ENCODE measurements at regions not wholly inside any gene's neighbourhood (a gene's known extent, or its start where the extent isn't known, plus 50 kb on each side); places are given as distances from the start of the nearest gene placed in this dataset.
A peak's percentile ranks its signal among the peaks of the same experiment; 100 is the strongest.

- Mint-ChIP-seq H3K27ac (peak overlapping the region; percentile 70 to 84), H3K9me3 (peaks cover 6 to 8% of the 10 kb centered on the region in 2 donors), H3K36me3 (peaks cover 4 to 15% of the 10 kb centered on the region in 2 donors)
- DNase-seq (ENCODE audit: low spot score in 2 of 2) = no peak
- ATAC-seq = no peak
Observed at GRCh38 chr1:59072583-59072947, 224.3 kb upstream of the FGGY start.

GRCh38 chr1:59074598-59074997 is 222.3 kb upstream of the FGGY start:
- ATAC-seq = no peak
- Mint-ChIP-seq H3K36me3 (peaks cover 4 to 15% of the 10 kb centered on the region in 2 donors), H3K27ac (no peak overlapping the region), H3K9me3 (peaks cover 6 to 8% of the 10 kb centered on the region in 2 donors)
- no peak for DNase-seq (ENCODE audit: low spot score in 2 of 2)

- H3K36me3 Mint-ChIP-seq = peaks cover 4 to 15% of the 10 kb centered on the region in 2 donors
- DNase-seq (ENCODE audit: low spot score in 2 of 2) (no peak), ATAC-seq (no peak)
- no peak overlapping the region for H3K27ac Mint-ChIP-seq
- H3K9me3 Mint-ChIP-seq = peaks cover 6 to 8% of the 10 kb centered on the region in 2 donors
Observed at GRCh38 chr1:59075021-59075420, 221.9 kb upstream of the FGGY start.

- Mint-ChIP-seq H3K27ac (peak overlapping the region in 1 of 2 donors; percentile 52), H3K36me3 (peaks cover 4 to 9% of the 10 kb centered on the region in 2 donors), H3K9me3 (peaks cover 4 to 6% of the 10 kb centered on the region in 2 donors)
- ATAC-seq = no peak
- DNase-seq (ENCODE audit: low spot score in 2 of 2) = no peak
Observed at GRCh38 chr1:59076612-59077011, 220.3 kb upstream of the FGGY start.

- Mint-ChIP-seq H3K9me3 (peaks cover under 1 to 2% of the 10 kb centered on the region in 2 donors), H3K36me3 (peaks cover under 1 to 2% of the 10 kb centered on the region in 2 donors), H3K27ac (no peak overlapping the region)
- DNase-seq (ENCODE audit: low spot score in 2 of 2) (no peak), ATAC-seq (no peak)
Observed at GRCh38 chr1:59077466-59078069, 219.3 kb upstream of the FGGY start.

- ATAC-seq (no peak), DNase-seq (ENCODE audit: low spot score in 2 of 2) (no peak)
- Mint-ChIP-seq H3K36me3 (no peaks in the 10 kb centered on the region), H3K27ac (no peak overlapping the region), H3K9me3 (no peaks in the 10 kb centered on the region)
Observed at GRCh38 chr1:59078070-59078800, 218.7 kb upstream of the FGGY start.

GRCh38 chr1:59078866-59079265 is 218.0 kb upstream of the FGGY start:
- Mint-ChIP-seq H3K27ac (no peak overlapping the region), H3K9me3 (no peaks in the 10 kb centered on the region), H3K36me3 (no peaks in the 10 kb centered on the region)
- no peak for ATAC-seq
- DNase-seq (ENCODE audit: low spot score in 2 of 2) = no peak

- ATAC-seq (peak; percentile 39 to 93), DNase-seq (ENCODE audit: low spot score in 2 of 2) (no peak)
- Mint-ChIP-seq H3K36me3 (peaks cover 0 to 5% of the 10 kb centered on the region in 2 donors), H3K27ac (peak overlapping the region in 1 of 2 donors; percentile 25), H3K9me3 (no peaks in the 10 kb centered on the region)
Observed at GRCh38 chr1:59079434-59080140, 217.3 kb upstream of the FGGY start.

GRCh38 chr1:59081181-59081580 is 215.7 kb upstream of the FGGY start:
- no peak for DNase-seq (ENCODE audit: low spot score in 2 of 2)
- Mint-ChIP-seq H3K27ac (no peak overlapping the region), H3K9me3 (no peaks in the 10 kb centered on the region), H3K36me3 (peaks cover 0 to 6% of the 10 kb centered on the region in 2 donors)
- ATAC-seq = no peak

GRCh38 chr1:59081795-59082194 is 215.1 kb upstream of the FGGY start:
- H3K9me3 Mint-ChIP-seq = no peaks in the 10 kb centered on the region
- ATAC-seq (no peak), DNase-seq (ENCODE audit: low spot score in 2 of 2) (no peak)
- H3K27ac Mint-ChIP-seq = no peak overlapping the region
- peaks cover 0 to 6% of the 10 kb centered on the region in 2 donors for H3K36me3 Mint-ChIP-seq

GRCh38 chr1:59083946-59084865 is 212.7 kb upstream of the FGGY start:
- peak overlapping the region in 1 of 2 donors; percentile 67 for H3K27ac Mint-ChIP-seq
- ATAC-seq = no peak
- peaks cover 0 to 10% of the 10 kb centered on the region in 2 donors for H3K36me3 Mint-ChIP-seq
- no peak for DNase-seq (ENCODE audit: low spot score in 2 of 2)
- H3K9me3 Mint-ChIP-seq = no peaks in the 10 kb centered on the region

GRCh38 chr1:59085101-59085500 is 211.8 kb upstream of the FGGY start:
- ATAC-seq = no peak
- H3K9me3 Mint-ChIP-seq = no peaks in the 10 kb centered on the region
- H3K27ac Mint-ChIP-seq = no peak overlapping the region
- no peak for DNase-seq (ENCODE audit: low spot score in 2 of 2)
- H3K36me3 Mint-ChIP-seq = peaks cover 0 to 10% of the 10 kb centered on the region in 2 donors

- no peak for DNase-seq (ENCODE audit: low spot score in 2 of 2)
- ATAC-seq = no peak
- H3K36me3 Mint-ChIP-seq = peaks cover 0 to 8% of the 10 kb centered on the region in 2 donors
Observed at GRCh38 chr1:59089036-59089798, 207.7 kb upstream of the FGGY start.

GRCh38 chr1:59089922-59090457 is 206.9 kb upstream of the FGGY start:
- Mint-ChIP-seq H3K27ac (no peak overlapping the region), H3K36me3 (peaks cover 0 to 4% of the 10 kb centered on the region in 2 donors), H3K9me3 (peaks cover 5% of the 10 kb centered on the region in 2 donors)
- DNase-seq (ENCODE audit: low spot score in 2 of 2) = no peak
- no peak for ATAC-seq

More at GRCh38 chr1:59089036-59089798, 207.7 kb upstream of the FGGY start:
- Mint-ChIP-seq H3K27ac (no peak overlapping the region), H3K9me3 (peaks cover 5% of the 10 kb centered on the region in 2 donors)

- no peak for DNase-seq (ENCODE audit: low spot score in 2 of 2)
- H3K36me3 Mint-ChIP-seq = peaks cover 0 to 4% of the 10 kb centered on the region in 2 donors
- H3K9me3 Mint-ChIP-seq = peaks cover 5% of the 10 kb centered on the region in 2 donors
- ATAC-seq = peak; percentile 31 to 63
- H3K27ac Mint-ChIP-seq = no peak overlapping the region
Observed at GRCh38 chr1:59092126-59092525, 204.8 kb upstream of the FGGY start.
